Adrenal gland (tissue), 9 donors: ENCODE measurements at regions not wholly inside any gene's neighbourhood (a gene's known extent, or its start where the extent isn't known, plus 50 kb on each side); places are given as distances from the start of the nearest gene placed in this dataset.

Source experiments
- DNase-seq, 7 donors: peaks; one replicate each; pipeline ENCODE4 v3.0.0-alpha.2; 2019 to 2020
- H3K27ac ChIP-seq, 5 donors: fragments of 200-600 bp; sonication (generic) in 4 of 5; 1 replicate in 3 of 5; 2 replicates in 2 of 5; pipeline versions ENCODE4 v1.5.1 to v1.8.0; 2016 to 2020; ENCODE audit warnings: mild to moderate bottlenecking in 1 of 5
- H3K27me3 ChIP-seq: fragments of 200-600 bp; 2 replicates; pipeline ENCODE4 v1.8.0; 2021
- H3K36me3 ChIP-seq, 2 donors: fragments of 200-600 bp; replicated peaks in 1 of 2; 1 replicate in 1 of 2; 2 replicates in 1 of 2; pipeline versions ENCODE4 v1.5.1 to v1.8.0; 2018 to 2022
- H3K4me1 ChIP-seq, 2 donors: fragments of 200-600 bp; replicated peaks in 1 of 2; 1 replicate in 1 of 2; 2 replicates in 1 of 2; pipeline versions ENCODE4 v1.5.1 to v1.8.0; 2018 to 2021
- H3K4me3 ChIP-seq, 4 donors: fragments of 200-600 bp; sonication (generic) in 3 of 4; one replicate each; pipeline ENCODE4 v1.5.1; 2016 to 2018
- H3K9me3 ChIP-seq, 3 donors: fragments of 200-600 bp; sonication (generic) in 1 of 3; replicated peaks in 1 of 3; 1 replicate in 2 of 3; 2 replicates in 1 of 3; pipeline versions ENCODE4 v1.5.1 to v1.8.0; 2016 to 2021
- POLR2A ChIP-seq, 2 donors: fragments of 450-650 bp; IDR thresholded peaks; one replicate each; pipeline ENCODE4 v1.6.1; 2017; ENCODE audit warnings: antibody characterized with exemption in 2 of 2, mild to moderate bottlenecking in 2 of 2, moderate library complexity in 1 of 2
- WGBS, 4 donors: extraction: QIAGEN DNeasy Blood & Tissue Kit in 2 of 4; methylation state at CpG; one replicate each; pipeline versions ENCODE4 v1.1.5 to v1.1.7; 2013 to 2017; 5-methylcytosine and 5-hydroxymethylcytosine counted together
- intact Hi-C, 2 donors: fragments of 100-400 bp; cut with DNase I; formaldehyde crosslinking; loops; one replicate each; pipeline versions ENCODE4 v1.14.1 to v1.15.0; 2022 to 2023
- TF ChIP-seq, protein P1 (sequence below), 6 experiments: fragments of 450-650 bp in 4 of 6; fragments of 200-600 bp in 2 of 6; sonication (generic) in 1 of 6; IDR thresholded peaks; 1 replicate in 5 of 6; 2 replicates in 1 of 6; pipeline versions ENCODE4 v1.5.1 to v1.8.0; 2016 to 2021; ENCODE audit warnings: antibody characterized with exemption in 6 of 6, mild to moderate bottlenecking in 2 of 6, moderate library complexity in 1 of 6
- donor health status: healthy with polysubstance abuse.
- donor health status: Bipolar disorder and iron deficiency.
- donor health status: DM: yes; HTN: yes; CAD: no.
- donor health status: DM: no; HTN: no; CAD: no.
- donor health status: DM: no; HTN: no; CAD: no.

DNA sequence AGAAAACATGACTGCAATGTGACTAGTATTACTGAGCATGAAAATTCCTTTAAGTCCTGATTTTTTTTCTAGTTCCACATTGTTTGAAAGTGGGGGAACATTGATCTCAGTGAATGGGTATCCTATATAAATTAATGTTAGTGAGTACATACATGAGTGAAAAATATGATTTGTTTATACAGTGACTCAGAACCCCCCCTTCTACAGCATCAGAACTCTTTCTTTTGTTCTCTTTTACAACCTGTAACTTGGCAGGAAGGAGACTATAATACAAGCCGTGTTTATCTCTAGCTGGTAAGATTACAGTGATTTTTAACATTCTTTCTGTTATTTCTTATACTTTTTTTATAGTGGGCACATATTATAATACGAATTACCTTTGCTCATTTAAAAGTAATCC is 384.7 kb downstream of the PDCD6IP start:
- TF ChIP-seq POLR2A (IDR thresholded peaks at IDR 0.05): no peak
- TF ChIP-seq, protein P1, sequence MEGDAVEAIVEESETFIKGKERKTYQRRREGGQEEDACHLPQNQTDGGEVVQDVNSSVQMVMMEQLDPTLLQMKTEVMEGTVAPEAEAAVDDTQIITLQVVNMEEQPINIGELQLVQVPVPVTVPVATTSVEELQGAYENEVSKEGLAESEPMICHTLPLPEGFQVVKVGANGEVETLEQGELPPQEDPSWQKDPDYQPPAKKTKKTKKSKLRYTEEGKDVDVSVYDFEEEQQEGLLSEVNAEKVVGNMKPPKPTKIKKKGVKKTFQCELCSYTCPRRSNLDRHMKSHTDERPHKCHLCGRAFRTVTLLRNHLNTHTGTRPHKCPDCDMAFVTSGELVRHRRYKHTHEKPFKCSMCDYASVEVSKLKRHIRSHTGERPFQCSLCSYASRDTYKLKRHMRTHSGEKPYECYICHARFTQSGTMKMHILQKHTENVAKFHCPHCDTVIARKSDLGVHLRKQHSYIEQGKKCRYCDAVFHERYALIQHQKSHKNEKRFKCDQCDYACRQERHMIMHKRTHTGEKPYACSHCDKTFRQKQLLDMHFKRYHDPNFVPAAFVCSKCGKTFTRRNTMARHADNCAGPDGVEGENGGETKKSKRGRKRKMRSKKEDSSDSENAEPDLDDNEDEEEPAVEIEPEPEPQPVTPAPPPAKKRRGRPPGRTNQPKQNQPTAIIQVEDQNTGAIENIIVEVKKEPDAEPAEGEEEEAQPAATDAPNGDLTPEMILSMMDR (IDR thresholded peaks at IDR 0.05): no peak
- Histone ChIP-seq H3K4me1 (no peaks in the 10 kb centered on the region), H3K4me3 (no peak overlapping the region), H3K27ac (no peak overlapping the region), H3K36me3 (no peaks in the 10 kb centered on the region), H3K9me3 (no peaks in the 10 kb centered on the region), H3K27me3 (no peaks in the 10 kb centered on the region)
- no peak for DNase-seq
- 45 to 52% (median 49%) methylated on average over 2 of the region's 2 CpGs for whole genome bisulfite sequencing, 4 donors
- intact Hi-C loops: no loop called here

GRCh38 chr3:34183611-34184340 is 385.3 kb downstream of the PDCD6IP start:
- no peak overlapping the region for H3K27ac ChIP-seq
- no peaks in the 10 kb centered on the region for H3K36me3 ChIP-seq
- no peaks in the 10 kb centered on the region for H3K9me3 ChIP-seq
- intact Hi-C loops: no loop called here
- H3K27me3 ChIP-seq: no peaks in the 10 kb centered on the region
- WGBS, 4 donors: 65 to 70% (median 69%) methylated on average over 9 to 10 of the region's 10 CpGs
- no peak for DNase-seq
- no peak overlapping the region for H3K4me3 ChIP-seq
- H3K4me1 ChIP-seq: no peaks in the 10 kb centered on the region
- TF ChIP-seq, protein P1 (IDR thresholded peaks at IDR 0.05): no peak
- no peak for TF ChIP-seq POLR2A (IDR thresholded peaks at IDR 0.05)

DNA sequence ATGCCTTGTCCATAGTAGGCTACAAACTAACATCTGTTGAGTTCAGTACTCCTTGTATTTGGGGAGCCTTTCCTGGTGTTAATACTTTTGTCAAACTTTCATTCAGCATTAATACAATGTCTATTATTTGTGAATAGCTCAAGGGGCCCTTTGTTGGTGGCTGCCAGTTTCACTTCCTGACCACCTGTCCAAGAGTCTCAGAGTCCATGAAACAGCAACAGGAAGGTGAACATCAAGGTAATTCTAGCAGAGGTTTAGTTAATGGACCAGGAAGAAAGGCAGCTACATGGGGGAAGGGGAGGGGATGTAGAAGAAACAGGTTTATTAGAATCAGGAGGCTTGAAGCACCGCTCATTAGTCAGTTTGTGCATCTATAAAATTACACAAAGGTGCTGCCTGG is 386.9 kb downstream of the PDCD6IP start:
- no peak overlapping the region for H3K27ac ChIP-seq
- intact Hi-C loops: no loop called here
- DNase-seq: no peak
- no peaks in the 10 kb centered on the region for H3K9me3 ChIP-seq
- H3K4me1 ChIP-seq: no peaks in the 10 kb centered on the region
- H3K27me3 ChIP-seq: no peaks in the 10 kb centered on the region
- H3K36me3 ChIP-seq: no peaks in the 10 kb centered on the region
- 87 to 93% (median 90%) methylated on average over 1 of the region's 1 CpG for WGBS, 4 donors
- H3K4me3 ChIP-seq: no peak overlapping the region
- TF ChIP-seq, protein P1 (IDR thresholded peaks at IDR 0.05): no peak
- no peak for TF ChIP-seq POLR2A (IDR thresholded peaks at IDR 0.05)

- intact Hi-C loops: no loop called here
- Histone ChIP-seq H3K4me1 (no peaks in the 10 kb centered on the region), H3K27ac (no peak overlapping the region), H3K4me3 (no peak overlapping the region), H3K36me3 (no peaks in the 10 kb centered on the region), H3K9me3 (no peaks in the 10 kb centered on the region), H3K27me3 (no peaks in the 10 kb centered on the region)
- 57 to 74% (median 67%) methylated on average over 6 to 7 of the region's 7 CpGs for WGBS, 4 donors
- no peak for DNase-seq
- TF ChIP-seq, protein P1 (IDR thresholded peaks at IDR 0.05): no peak
- TF ChIP-seq POLR2A (IDR thresholded peaks at IDR 0.05): no peak
Observed at GRCh38 chr3:34189133-34189532, 390.7 kb downstream of the PDCD6IP start.
